IPS-NIHi7 (cell line): ENCODE measurements at regions not wholly inside any gene's neighbourhood (a gene's known extent, or its start where the extent isn't known, plus 50 kb on each side); places are given as distances from the start of the nearest gene placed in this dataset.

Experiments
- DNase-seq: peaks from one replicate; pipeline ENCODE4 v3.0.0; 2012; ENCODE audit warnings: mixed read lengths; ENCODE audit errors: extremely low spot score

DNA sequence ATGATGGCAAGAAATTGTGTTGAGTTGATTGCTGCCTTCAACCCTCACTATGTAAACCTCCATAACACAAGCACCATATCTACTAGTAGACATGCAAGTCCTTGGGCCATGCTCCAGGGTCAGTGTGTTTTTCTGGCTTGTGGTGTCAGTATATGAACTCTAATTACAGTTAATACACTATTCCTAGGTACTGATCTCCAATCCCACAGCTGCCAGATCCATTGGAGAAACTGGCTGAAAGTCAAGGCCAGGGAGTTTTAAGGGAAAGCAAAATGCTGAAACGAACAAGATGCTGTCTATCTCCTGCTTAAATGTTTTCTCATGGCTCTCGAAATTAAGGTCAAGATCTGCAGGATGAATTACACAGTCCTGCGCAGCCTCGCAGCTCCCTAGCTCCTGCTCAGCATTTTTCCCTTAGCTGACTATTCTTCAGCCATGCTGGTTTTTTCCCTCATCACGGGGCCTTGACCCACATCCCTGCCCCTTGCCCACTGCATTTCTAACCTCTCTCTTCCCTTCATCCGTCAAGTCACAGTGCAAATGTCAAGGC is 425.0 kb upstream of the ADAMTS9 start:
- no peak for DNase-seq

DNA sequence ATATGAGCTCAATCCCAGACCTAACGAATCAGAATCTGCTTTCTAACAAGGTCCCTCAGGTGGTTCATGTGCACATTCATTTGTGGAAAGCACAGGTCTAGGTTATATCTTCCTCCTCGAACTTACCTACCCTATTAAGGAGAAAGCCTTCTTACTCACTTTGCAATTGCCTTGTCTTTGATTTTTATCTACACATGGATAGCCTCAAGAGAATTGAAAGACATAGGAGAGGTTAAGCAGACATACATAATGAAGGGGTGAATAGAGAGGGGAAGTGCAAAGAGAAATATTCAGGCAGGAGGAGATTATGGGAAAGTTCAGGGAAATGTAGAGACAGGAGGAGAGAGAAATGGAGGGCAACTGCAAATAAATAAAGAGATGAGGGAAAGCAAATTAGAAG is 422.9 kb upstream of the ADAMTS9 start:
- no peak for DNase-seq

DNA sequence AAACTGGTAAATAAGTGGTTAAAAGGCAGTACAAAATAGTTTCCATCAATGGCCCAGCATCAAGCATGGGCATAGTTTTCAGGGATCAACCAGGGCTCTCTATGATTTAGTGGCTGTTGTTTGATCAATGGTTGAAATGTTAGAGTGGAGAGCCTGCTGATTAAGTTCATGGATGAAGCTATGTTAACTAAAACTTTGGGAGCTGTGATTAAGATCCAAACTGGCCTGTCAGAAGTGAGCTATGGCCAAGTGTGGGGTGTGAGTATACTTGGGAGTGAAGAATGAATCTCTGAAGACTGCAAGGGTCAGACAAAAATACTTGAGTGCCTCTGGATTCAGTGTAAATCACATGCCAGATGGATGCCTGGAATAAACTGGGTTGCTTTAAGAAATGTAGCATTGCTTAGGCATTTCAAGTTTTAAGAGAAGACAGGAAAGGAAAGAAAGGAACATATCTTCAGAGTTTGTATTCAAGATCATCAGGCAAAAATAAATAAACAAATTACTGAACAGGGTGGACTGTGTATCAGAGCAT is 422.2 kb upstream of the ADAMTS9 start:
- DNase-seq: no peak

DNA sequence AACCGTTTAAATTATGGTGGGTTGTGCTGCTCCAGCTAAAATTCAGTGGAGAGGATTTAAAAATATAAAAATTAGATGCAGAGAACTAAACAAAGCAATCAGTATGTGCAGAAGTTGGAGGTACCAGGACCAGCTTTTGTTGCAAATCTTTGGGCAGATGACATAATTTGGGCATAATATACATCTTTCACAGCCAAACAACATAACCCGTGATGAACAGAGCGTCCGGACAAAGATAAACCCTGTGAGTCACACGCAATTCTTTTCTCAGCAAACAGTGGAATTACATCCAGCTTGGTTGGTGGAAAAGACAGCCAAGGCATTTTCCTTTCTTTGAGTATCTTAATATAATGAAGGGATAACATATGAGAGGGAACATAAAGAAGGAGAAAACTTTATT is 419.4 kb upstream of the ADAMTS9 start:
- DNase-seq: no peak

DNA sequence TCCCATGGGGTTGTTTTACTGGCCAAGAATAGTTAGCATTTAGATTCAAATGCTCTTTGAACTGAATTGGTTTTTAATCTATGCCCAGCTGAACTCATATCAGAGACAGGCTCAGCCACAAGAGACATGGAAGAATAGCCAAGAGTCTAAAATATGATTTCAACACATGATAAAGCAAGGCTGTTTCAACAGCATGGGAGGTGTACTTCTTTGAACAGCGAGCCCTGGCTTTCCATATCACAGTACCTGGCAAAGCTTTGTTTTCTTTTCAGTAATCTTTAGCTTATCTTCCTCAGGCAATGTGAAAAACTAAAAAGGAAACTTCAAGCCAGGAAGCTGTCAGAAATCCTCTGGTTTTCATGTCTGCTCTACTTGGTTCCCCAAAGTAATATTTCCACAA is 413.6 kb upstream of the ADAMTS9 start:
- no peak for DNase-seq

DNA sequence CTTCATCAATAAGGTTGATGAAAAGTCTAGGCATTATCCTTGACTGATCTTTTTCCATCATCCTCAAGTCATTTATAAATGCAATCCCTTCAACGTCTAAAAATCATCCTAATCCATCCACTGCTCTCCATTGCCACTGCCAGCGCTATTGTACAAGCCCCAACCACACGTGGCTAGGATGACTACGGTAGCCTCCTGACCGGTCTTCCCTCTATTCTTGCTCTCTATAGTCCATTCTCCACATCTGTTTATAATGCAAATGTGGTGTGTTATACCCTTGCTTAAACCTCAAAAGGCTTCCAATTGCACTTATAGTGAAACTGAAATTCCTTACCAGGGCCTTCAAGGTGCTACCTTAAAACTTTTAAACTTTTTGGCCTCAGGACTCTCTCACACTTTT is 410.6 kb upstream of the ADAMTS9 start:
- no peak for DNase-seq

DNA sequence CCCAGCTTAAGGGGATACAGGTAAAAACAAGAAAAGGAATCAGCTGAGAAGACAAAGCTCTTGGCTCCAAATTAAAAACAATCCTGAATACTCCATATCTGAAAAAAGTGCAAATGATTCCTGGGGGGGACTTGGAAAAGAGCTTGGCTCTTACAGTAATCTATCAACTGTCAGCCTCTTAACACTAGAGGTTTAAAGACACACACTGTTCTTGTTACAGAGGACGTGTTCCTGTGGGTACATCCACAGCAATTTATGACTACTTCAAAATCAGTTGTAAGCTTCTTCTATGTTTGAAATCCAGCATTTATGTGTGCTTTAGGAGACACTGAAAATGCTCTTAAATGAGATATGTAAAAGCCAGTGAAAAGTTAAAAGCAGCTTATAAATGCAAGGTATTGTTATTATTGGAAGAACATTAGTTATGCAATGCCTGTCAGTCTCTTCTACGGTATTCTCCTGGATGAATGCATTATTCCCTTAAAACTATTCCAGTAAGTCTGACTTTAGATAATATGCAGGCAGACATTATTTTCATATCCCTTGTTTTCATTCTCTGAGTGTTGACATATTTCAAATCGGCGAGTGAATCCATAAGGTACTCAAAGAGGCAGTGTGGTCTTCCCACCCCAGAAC is 408.4 kb upstream of the ADAMTS9 start:
- no peak for DNase-seq

DNA sequence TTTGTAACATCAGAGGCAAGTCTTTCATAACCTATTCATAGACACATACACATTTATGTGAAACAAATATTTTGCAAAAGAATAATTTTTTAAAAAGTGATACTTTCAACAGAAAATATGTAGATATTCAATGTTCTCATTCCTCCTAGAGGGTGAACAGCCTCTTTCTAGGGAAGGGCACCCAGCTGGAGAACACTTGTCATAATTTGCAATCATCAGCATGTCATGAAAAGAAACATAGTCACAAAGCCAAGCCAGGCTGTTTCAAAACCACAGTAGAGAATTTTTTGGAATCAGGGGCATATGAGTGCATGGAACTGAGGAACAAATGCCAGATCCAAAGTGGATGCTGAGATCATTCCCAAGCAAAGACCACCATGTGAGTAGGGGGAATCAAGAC is 406.9 kb upstream of the ADAMTS9 start:
- no peak for DNase-seq

DNA sequence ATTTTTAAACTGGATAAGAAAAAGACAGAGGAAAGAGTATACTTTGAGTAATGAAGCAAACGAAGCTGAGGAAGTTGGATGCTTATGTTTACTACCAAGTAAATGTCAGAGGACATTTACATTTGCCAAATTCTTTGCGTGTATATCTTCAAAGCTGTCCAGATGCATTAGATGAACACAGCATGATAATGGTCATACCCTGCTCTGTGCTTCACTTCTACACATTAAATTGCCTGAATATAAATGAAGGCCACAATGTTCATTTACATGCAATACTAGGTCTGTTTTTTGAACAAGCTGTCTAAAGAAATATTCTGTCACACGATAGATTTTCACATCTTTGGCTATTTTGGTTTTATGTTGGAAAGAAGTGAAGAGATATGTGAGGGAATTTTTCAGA is 405.8 kb upstream of the ADAMTS9 start:
- DNase-seq: no peak

DNA sequence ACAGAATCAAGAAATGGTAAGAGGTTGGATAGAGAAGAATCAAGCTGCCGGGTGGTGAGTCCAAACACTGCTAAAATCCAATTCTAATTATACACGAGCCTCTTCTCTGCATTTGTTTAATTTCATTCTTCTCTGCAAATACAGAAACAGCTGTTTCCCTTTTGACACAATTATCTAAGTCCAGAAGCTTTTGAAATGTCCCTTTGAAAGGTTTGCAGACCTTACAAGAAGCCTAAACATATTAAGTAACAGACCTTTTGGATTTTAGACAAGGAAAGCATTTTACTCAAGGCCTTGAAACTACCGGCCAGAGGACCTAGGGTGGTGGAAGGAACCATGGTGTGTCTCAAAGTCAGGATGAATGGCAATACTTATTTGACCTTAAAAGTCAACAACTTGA is 403.8 kb upstream of the ADAMTS9 start:
- no peak for DNase-seq

DNA sequence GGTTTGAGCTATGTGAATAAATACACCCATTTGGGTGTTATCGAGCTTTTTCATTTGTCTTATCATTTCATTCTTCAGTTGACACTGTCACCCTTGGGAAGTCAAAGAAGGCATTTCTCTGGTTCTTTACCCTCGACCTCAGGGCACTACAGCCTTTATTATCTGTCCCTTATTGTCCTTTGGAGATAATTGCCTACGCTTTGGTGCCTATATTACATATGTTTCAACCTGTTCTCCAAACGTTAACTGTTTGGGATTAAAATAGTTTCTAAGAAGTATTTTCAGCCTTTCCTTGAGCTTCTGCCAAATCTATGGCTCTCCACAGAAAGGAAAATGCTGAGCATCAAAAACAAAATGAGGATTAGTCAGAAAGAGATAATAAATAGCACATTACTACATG is 395.4 kb upstream of the ADAMTS9 start:
- no peak for DNase-seq

DNA sequence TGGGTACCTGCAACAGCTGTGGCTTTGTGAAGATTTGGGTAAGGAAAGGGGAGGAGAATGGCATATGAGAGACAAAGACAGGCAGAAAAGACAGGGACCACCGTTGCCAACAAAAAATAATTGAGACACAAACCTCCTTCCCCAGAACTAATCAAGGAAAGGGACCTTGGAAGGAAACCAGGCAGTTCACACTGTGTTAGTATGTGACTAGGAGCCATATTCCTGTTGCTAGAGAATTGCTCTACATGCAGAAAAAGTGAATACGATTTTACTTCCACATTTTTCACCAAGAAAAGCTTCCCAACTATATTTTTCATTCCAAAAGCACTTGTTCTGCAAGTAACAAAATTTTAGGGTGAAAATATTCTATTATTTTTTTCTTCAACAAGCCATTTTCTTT is 393.7 kb upstream of the ADAMTS9 start:
- no peak for DNase-seq

DNA sequence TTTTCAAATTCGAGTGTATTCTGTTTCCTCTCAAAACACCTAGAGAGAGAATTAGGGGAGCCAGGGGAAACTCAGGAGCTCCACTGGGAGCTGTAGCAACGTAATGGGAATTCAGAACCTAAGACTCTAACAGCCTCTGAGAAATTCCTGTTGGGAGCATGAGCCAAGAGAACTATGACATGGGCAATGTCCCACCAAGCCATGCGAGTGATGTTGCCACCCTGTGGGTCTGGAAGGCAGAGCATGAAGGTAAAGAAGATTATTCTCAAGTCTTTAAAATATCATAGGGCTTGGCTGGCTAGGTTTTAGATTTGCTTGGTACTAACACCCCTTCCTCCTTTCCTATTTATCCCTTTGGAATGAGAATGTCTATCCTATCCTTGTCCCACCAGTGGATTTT is 392.6 kb upstream of the ADAMTS9 start:
- no peak for DNase-seq

DNA sequence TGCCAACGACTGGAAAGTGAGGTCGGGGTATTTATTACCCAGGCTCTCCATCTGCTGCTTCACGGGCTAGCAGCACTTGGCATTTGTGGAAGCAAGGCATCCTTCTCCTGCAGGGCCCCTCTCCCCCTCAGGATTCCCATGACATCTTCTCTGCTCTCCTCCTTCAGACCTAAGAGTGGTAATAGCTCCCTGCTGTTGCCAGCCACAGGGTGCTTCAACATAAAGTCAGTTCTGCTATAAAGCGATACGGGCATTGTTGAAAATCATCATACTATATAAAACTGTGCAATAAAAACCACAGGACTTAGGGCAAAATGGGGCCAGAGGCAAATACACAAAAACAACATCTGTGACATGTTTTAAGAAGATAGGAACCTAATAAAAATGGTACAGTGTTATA is 391.8 kb upstream of the ADAMTS9 start:
- DNase-seq: no peak

DNA sequence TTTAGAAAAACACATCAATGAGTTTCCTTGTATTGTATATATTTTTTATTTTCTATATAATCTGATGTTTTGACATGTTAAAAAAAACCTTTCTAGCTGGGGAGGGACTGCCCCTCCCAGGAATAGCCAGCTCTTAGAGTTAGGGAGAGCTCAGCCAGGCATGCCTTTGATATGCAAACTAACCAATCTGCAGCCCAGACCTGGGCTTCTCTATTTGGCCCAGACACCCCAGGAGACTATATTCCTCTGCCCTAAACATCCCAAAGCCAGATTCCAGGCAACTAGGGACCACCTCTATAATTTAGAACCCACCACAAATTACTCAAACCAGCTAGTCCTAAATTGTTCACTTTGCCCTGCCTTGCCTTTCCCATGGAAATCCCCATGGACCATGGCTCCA is 390.9 kb upstream of the ADAMTS9 start:
- peak; percentile 31 for DNase-seq

DNA sequence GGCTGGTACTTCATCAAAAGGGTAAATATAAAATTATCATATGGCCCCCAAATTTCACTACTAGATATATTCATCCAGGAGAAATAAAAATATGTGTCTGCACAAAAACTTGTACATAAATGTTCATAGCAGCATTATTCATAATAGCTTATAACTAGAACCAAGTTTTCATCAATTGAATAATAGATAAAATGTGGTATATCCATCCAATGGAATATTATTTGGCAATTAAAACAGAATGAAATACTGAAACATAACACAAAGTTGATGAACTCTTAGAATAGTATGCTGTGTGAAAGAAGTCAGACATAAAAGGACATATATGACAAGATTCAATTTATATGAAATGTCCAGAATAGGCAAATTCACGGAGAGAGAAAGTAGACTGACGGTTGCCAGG is 389.3 kb upstream of the ADAMTS9 start:
- DNase-seq: no peak

DNA sequence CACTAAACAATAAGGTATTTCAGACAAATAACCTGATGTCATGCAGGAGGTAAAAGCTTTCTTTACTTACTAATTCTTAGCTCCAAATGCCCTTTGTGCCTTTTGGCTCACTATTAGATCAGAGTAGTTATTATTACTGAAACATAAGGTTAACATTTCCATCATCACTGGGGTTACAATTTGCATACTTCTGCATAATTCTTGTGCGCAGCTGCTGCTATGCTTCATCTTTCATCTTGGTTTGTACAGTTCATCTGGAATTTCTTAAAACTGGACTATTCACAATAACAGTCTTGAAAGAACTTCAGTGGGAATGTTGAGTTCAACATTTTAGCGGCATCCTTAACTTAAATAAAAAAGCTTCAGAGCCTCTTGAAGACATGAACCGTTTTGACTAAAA is 383.2 kb upstream of the ADAMTS9 start:
- DNase-seq: no peak

DNA sequence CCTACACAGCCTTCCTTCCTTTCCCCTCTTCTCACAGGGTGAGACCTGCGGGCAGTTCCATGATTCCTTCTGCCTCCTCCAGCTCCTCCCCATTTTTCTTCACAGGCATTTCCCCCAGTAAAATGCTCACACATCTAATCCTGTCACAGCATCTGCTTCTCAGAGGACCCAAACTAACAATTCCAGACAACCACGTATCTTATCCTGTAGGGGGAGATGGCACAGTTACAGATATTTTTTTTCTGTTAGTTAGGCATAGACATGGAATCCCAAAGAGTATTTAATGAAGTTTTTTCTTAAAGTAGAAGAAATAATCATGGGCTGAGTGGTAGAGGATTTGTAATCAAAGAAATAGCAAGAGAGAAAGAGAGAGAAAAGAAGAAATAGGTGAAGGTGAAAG is 373.1 kb upstream of the ADAMTS9 start:
- no peak for DNase-seq

DNA sequence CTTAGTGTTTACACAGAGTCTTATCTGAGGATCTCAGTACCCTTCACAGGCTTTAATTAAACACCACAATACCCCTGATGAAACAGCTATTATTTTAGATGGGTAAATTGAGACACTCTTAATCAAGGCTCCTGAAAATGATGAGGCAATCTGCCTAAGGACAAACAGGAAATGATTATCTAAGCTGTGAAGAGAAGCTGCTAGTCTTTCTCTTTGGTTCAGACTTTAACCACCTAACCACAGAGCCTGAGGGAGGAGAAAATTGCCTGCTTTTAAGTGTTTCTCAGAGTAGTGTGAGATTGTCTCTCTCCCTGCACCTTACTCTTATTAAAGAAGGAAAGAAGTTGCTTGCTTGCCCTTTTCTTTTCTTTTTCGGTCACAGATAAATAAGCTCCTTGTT is 364.3 kb upstream of the ADAMTS9 start:
- DNase-seq: no peak

DNA sequence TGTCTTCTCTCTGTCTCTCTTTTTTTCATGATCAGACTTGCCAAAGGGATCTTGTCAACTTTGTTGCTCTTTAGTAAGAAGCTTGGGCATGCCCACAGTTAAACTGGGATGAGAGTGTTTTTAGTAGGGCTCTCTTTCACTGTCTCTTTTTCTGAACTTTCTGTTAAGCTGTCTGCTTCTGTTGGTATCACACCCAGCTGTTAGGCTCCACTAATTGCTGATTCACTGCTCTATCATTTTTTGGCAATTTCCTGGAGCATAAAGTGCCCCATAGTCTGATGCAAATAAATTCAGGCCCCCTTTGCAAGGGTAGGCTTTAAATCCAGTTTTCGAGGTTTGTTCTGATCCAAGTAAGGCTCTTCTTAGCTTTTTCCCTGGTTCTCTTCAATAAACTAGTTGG is 360.4 kb upstream of the ADAMTS9 start:
- DNase-seq: no peak

DNA sequence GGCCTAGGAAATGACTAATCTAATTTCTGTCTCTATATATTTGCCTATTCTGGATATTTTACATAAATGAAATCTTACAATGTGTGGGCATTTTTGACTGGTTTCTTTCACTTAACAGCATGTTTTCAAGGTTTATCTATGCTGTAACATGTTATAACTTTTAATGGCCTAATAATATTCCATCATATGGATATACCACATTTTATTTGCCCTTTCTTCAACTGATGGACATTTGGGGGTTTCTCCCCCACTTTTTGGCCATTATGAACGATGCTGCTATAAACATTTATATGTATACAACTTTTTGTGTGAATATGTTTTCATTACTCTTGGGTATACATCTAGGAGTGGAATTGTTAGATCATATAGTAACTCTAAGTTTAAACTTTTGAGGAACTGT is 357.3 kb upstream of the ADAMTS9 start:
- no peak for DNase-seq

DNA sequence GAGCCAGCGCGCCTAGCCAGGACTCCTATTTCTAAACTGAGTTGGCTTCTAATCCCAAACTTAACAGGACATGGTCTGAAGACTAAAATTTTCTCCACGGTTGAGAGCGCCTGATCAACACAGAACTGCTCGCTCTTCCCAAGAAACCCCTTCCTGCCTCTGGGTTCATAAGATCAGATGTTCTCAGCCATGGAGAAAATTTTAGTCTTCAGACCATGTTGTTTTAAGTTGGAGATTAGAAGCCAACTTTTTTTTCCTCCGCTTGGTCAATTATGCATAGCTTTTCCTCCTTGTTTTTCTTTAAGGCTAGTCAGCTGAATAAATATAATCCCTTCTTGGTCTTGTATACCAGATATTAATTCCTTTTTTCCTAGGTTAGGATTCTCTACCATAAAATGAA is 356.6 kb upstream of the ADAMTS9 start:
- DNase-seq: no peak

DNA sequence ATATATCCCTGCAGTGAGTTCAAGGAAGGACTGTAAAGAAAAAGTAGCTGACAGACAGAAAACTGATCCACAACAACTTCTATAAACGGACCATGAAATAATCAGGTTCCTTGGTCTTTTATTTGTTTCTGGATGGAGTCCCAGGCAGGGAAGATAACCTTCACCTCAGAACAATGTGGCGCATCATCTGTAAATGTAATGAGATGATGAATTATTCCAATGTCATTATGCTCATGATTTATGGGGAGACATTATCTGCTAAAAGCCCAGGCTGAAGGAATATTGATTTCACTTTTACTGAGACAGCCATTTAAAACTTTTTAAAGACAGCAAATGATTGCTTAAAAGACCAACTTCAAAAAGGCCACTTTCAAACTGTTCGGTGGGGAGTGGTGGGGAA is 354.9 kb upstream of the ADAMTS9 start:
- no peak for DNase-seq

DNA sequence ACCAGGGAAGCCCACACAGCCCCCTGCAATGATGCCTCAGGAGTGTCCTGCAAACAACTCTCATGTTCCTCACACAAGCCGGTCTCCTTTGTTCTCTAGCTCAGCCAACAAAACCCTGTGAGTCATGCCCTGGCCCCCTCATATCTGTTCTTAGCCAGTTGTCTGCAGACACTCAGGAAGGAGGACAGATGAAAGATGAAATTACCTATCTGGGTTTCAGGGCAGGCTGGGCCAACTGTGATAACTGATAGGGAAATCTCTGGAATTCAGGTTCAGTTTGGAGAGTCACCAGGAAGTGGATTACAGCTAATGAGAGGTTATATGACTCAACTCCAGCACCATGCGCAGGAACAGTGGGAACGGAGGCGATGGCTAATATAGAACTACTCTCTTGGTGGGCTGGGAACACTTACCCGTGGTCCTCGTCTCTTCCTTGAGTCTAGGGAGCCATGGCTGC is 352.0 kb upstream of the ADAMTS9 start:
- DNase-seq: peak; percentile 56
